ENCODE measurements at regions not wholly inside any gene's neighbourhood (a gene's known extent, or its start where the extent isn't known, plus 50 kb on each side); places are given as distances from the start of the nearest gene placed in this dataset.

DNA sequence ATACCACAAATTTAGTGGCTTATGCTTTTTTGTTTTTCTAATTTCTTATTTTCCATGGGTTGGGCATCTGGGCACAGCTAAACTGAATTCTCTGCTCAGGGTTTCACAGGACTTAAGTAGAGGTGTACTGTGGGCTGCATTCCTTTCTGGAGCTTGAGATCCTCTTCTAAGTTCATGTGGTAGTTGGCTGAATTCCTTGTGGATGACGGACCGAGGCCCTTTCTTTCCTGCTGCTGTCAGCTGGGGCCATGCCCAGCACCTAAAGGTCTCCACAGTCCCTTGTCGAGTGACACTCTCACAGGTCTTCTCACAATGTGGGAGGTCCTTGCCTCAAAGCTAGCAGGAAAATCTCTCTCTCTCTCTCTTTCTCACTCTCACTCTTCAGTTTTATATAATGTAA, 433.5 kb upstream of the LRATD1 start:
- no peak overlapping the region for H3K4ac ChIP-seq (replicated peaks; ENCODE audit: insufficient read length, low read depth, low read length)
- 91% methylated on average over 3 of the region's 3 CpGs; no CpG with 5 or more reads in 1 of the 2 experiments for WGBS, 2 experiments (ENCODE audit: extremely low coverage in 1 of 2, insufficient coverage in 1 of 2, insufficient read length in 1 of 2, insufficient replicate concordance in 2 of 2, low coverage in 1 of 2, low lambda C conversion rate in 2 of 2, missing lambda C conversion rate in 1 of 2)
- CTCF ChIA-PET (ENCODE audit: partially characterized antibody) = no interaction called here

More for the DNA sequence above, 433.5 kb upstream of the LRATD1 start:
- H2AK5ac ChIP-seq (ENCODE audit: low read depth, low read length) = no peak overlapping the region
- no peak overlapping the region for H3K9ac ChIP-seq (replicated peaks in 1 of 4; ENCODE audit: extremely low read depth in 1 of 4, low read depth in 3 of 4, low read length in 3 of 4)
- H3K4me1 ChIP-seq (replicated peaks in 1 of 4; ENCODE audit: control insufficient read depth in 3 of 4, insufficient read depth in 4 of 4, low read length in 3 of 4) = peaks cover 0 to 7% (median 1%) of the 10 kb centered on the region in 4 experiments; a peak in 2 of 7 replicates
- H2BK120ac ChIP-seq (replicated peaks; ENCODE audit: low read depth, low read length) = no peak overlapping the region
- TF ChIP-seq SIX5 (IDR thresholded peaks at IDR 0.05; ENCODE audit: low read depth, low read length) (no peak), RNF2 (IDR thresholded peaks at IDR 0.05; ENCODE audit: borderline replicate concordance, low read depth, low read length, missing control alignments, poor library complexity, severe bottlenecking) (no peak)
- no peaks in the 10 kb centered on the region for H3K79me1 ChIP-seq (ENCODE audit: low read depth, low read length)
- H2BK20ac ChIP-seq (ENCODE audit: low read length) = no peak overlapping the region
- H3K27ac ChIP-seq (ENCODE audit: low read depth, low read length) = no peak overlapping the region
- DNase-seq (ENCODE audit: low read depth in 1 of 2, low spot score in 2 of 2) = no peak
- no peak overlapping the region for H2BK15ac ChIP-seq (ENCODE audit: low read length)
- no peak overlapping the region for H3K4me3 ChIP-seq (ENCODE audit: extremely low read depth in 1 of 4, insufficient read depth in 2 of 4, low read depth in 3 of 4, low read length in 4 of 4)
- no peak overlapping the region for H4K91ac ChIP-seq (replicated peaks; ENCODE audit: insufficient read length, low read length)
- no peaks in the 10 kb centered on the region for H3K36me3 ChIP-seq (ENCODE audit: control insufficient read depth in 2 of 4, insufficient read depth in 4 of 4, low read length in 3 of 4)
- H2BK12ac ChIP-seq (ENCODE audit: low read depth, low read length) = peak overlapping the region; percentile 93; the same call in 1 of the 2 replicates
- POLR2A ChIA-PET (ENCODE audit: partially characterized antibody) = no interaction called here
- H3K56ac ChIP-seq (replicated peaks; ENCODE audit: insufficient read length, low read depth, low read length) = no peak overlapping the region
- H2AFZ ChIP-seq (ENCODE audit: low read length) = peak overlapping the region; percentile 70; the same call in 1 of the 2 replicates
- FAIRE-seq = no peak
- peak overlapping the region; percentile 56; the same call in 1 of the 2 replicates for H2BK5ac ChIP-seq (ENCODE audit: low read depth, low read length)
- no peak overlapping the region for H3K4me2 ChIP-seq (ENCODE audit: insufficient read depth in 1 of 2, low read depth in 2 of 2, low read length in 2 of 2)
- H3K9me3 ChIP-seq (ENCODE audit: insufficient read depth in 2 of 2, low read depth in 1 of 2, low read length in 1 of 2) = no peaks in the 10 kb centered on the region
- H4K5ac ChIP-seq (ENCODE audit: insufficient read length, low read depth, low read length) = no peak overlapping the region
- H3K27me3 ChIP-seq (replicated peaks in 1 of 4; ENCODE audit: control insufficient read depth in 3 of 4, extremely low read depth in 1 of 4, insufficient read depth in 3 of 4, low read length in 3 of 4) = no peaks in the 10 kb centered on the region
- H3K14ac ChIP-seq (ENCODE audit: insufficient read length) = no peak overlapping the region
- no peaks in the 10 kb centered on the region for H3K79me2 ChIP-seq (ENCODE audit: control insufficient read depth in 1 of 2, insufficient read depth in 2 of 2, low read length in 2 of 2)
- H4K20me1 ChIP-seq (replicated peaks in 1 of 2; ENCODE audit: control insufficient read depth in 1 of 2, insufficient read depth in 2 of 2, low read length in 2 of 2) = no peaks in the 10 kb centered on the region
- no peak overlapping the region for H3K23ac ChIP-seq (ENCODE audit: insufficient read length)
- H3K23me2 ChIP-seq (ENCODE audit: low read depth, low read length) = no peaks in the 10 kb centered on the region
- H4K8ac ChIP-seq (ENCODE audit: extremely low read depth, insufficient read depth, low read length) = no peak overlapping the region
- H3K18ac ChIP-seq (ENCODE audit: extremely low read depth, low read length) = no peak overlapping the region

Data from H1 (cell line).